ENCODE measurements at regions not wholly inside any gene's neighbourhood (a gene's known extent, or its start where the extent isn't known, plus 50 kb on each side); places are given as distances from the start of the nearest gene placed in this dataset.

DNA sequence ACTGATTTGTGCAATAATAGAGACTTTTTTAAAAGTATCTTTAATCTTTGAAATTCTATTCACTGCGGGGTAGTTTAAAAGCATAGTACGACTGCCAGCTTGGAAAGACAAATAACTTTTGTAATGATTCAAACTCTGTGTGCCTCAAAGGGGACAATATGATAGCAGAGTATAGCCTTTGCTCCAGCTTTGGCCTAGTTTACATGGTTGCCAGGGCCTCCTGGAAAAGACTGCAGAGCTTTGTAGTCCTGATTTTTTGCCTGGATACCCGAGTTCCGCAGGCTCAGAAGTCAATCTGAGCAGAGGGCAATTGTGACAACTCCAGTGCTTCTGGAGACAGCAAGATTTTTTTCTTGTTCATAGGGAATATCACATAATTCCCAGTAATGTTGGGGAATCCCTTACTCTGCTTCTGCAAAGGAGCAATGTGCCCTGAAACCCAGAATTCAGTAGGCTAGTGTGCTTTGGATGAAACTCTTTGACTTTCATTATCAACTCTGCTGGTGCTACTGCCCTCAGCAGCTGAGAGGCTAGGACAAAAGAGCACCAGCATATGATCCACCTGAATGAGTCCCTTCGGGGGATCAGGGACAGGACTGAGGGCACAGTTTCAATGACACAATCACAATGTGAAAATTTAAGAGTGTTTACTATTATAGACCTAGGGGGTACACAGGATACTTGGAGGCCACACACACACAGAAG is 768.1 kb downstream of the TMEM182 start:
- TF ChIP-seq, protein P1, sequence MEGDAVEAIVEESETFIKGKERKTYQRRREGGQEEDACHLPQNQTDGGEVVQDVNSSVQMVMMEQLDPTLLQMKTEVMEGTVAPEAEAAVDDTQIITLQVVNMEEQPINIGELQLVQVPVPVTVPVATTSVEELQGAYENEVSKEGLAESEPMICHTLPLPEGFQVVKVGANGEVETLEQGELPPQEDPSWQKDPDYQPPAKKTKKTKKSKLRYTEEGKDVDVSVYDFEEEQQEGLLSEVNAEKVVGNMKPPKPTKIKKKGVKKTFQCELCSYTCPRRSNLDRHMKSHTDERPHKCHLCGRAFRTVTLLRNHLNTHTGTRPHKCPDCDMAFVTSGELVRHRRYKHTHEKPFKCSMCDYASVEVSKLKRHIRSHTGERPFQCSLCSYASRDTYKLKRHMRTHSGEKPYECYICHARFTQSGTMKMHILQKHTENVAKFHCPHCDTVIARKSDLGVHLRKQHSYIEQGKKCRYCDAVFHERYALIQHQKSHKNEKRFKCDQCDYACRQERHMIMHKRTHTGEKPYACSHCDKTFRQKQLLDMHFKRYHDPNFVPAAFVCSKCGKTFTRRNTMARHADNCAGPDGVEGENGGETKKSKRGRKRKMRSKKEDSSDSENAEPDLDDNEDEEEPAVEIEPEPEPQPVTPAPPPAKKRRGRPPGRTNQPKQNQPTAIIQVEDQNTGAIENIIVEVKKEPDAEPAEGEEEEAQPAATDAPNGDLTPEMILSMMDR (optimal IDR thresholded peaks at IDR 0.05 in 1 of 3, IDR thresholded peaks at IDR 0.05 in 1 of 3, conservative IDR thresholded peaks at IDR 0.05 in 1 of 3; ENCODE audit: extremely low read depth in 1 of 3, insufficient read depth in 2 of 3, low read length in 3 of 3) = no peak
- TF ChIP-seq EZH2 (IDR thresholded peaks at IDR 0.05; ENCODE audit: low read length) = no peak
